Loucy (cell line): ENCODE measurements at regions not wholly inside any gene's neighbourhood (a gene's known extent, or its start where the extent isn't known, plus 50 kb on each side); places are given as distances from the start of the nearest gene placed in this dataset.

ENCODE experiments used
- EZH2phosphoT487 ChIP-seq: fragments of 200-600 bp; IDR thresholded peaks from 2 replicates; pipeline ENCODE4 v1.6.1; 2018; ENCODE audit warnings: antibody characterized with exemption, mild to moderate bottlenecking, moderate library complexity, borderline replicate concordance
- TF ChIP-seq, protein P1 (sequence below): fragments of 200-600 bp; sonication (generic); conservative IDR thresholded peaks from 2 replicates; pipeline ENCODE4 v1.5.1; 2014; ENCODE audit warnings: mild to moderate bottlenecking, antibody characterized with exemption, low read length

DNA sequence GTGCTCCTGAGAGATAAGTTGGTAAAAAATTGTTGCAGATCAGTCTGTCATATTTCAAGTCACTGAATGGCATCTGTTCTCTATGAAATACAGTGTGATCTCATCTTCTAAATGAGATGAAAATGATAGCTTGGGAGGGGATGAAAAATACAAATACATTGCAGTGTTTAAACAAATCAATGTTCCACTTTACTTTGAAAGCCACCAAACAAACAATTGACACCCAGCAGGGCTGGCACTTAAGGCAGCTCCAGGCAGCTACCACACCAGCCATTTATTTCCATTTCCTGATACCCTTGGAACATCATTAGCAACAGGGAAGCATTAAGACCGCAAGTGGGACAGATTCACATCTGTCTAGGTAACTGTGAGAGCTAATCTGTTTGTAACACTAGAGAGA is 827.6 kb upstream of the KIF2B start:
- TF ChIP-seq, protein P1, sequence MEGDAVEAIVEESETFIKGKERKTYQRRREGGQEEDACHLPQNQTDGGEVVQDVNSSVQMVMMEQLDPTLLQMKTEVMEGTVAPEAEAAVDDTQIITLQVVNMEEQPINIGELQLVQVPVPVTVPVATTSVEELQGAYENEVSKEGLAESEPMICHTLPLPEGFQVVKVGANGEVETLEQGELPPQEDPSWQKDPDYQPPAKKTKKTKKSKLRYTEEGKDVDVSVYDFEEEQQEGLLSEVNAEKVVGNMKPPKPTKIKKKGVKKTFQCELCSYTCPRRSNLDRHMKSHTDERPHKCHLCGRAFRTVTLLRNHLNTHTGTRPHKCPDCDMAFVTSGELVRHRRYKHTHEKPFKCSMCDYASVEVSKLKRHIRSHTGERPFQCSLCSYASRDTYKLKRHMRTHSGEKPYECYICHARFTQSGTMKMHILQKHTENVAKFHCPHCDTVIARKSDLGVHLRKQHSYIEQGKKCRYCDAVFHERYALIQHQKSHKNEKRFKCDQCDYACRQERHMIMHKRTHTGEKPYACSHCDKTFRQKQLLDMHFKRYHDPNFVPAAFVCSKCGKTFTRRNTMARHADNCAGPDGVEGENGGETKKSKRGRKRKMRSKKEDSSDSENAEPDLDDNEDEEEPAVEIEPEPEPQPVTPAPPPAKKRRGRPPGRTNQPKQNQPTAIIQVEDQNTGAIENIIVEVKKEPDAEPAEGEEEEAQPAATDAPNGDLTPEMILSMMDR, result no peak
- TF ChIP-seq EZH2phosphoT487, result no peak
